Transverse colon (tissue), 4 donors: ENCODE measurements at regions not wholly inside any gene's neighbourhood (a gene's known extent, or its start where the extent isn't known, plus 50 kb on each side); places are given as distances from the start of the nearest gene placed in this dataset.

Experiments used
- EP300 ChIP-seq: sonication (generic); formaldehyde crosslinking; IDR thresholded peaks from one replicate; pipeline ENCODE4 v1.6.1; 2017; ENCODE audit warnings: antibody characterized with exemption, low read depth
- POLR2A ChIP-seq: fragments of 450-650 bp; IDR thresholded peaks from one replicate; pipeline ENCODE4 v1.6.1; 2016; ENCODE audit warnings: antibody characterized with exemption, mild to moderate bottlenecking, moderate library complexity
- POLR2AphosphoS5 ChIP-seq, 3 donors: sonication (generic); formaldehyde crosslinking; IDR thresholded peaks; one replicate each; pipeline ENCODE4 v1.6.1; 2016; ENCODE audit warnings: antibody characterized with exemption in 3 of 3
- TF ChIP-seq, protein P1 (sequence below), 5 experiments: fragments of 200-600 bp in 3 of 5; fragments of 450-650 bp in 2 of 5; sonication (generic) in 3 of 5; IDR thresholded peaks; 1 replicate in 2 of 5; 2 replicates in 3 of 5; pipeline ENCODE4 v1.5.1; 2016 to 2017; ENCODE audit warnings: antibody characterized with exemption in 5 of 5, inconsistent platforms in 3 of 5, mild to moderate bottlenecking in 2 of 5, moderate library complexity in 1 of 5

DNA sequence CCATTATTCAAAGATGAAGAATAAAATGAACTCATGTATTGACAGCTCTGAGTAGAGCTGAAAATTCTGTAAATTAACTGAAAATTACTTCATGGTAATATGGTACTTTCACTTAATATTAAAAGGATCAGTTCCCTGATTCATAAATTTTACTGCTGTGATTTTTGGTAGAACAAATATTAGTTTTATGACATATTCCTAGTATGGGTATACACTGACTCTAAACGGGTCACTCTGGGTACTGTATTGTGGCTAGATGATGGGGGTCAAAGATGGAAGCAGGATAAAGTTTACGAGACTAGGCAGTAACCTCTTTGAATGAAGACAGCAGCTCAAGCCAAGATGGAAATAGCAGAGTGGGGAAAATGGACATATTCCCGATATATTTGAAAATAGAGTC lies 135.5 kb downstream of the NUAK1 start:
- TF ChIP-seq EP300, result no peak
- TF ChIP-seq, protein P1, sequence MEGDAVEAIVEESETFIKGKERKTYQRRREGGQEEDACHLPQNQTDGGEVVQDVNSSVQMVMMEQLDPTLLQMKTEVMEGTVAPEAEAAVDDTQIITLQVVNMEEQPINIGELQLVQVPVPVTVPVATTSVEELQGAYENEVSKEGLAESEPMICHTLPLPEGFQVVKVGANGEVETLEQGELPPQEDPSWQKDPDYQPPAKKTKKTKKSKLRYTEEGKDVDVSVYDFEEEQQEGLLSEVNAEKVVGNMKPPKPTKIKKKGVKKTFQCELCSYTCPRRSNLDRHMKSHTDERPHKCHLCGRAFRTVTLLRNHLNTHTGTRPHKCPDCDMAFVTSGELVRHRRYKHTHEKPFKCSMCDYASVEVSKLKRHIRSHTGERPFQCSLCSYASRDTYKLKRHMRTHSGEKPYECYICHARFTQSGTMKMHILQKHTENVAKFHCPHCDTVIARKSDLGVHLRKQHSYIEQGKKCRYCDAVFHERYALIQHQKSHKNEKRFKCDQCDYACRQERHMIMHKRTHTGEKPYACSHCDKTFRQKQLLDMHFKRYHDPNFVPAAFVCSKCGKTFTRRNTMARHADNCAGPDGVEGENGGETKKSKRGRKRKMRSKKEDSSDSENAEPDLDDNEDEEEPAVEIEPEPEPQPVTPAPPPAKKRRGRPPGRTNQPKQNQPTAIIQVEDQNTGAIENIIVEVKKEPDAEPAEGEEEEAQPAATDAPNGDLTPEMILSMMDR (IDR thresholded peaks at IDR 0.05), result no peak
- TF ChIP-seq POLR2AphosphoS5 (IDR thresholded peaks at IDR 0.05), result no peak
- TF ChIP-seq POLR2A, result no peak
